ENCODE measurements at regions not wholly inside any gene's neighbourhood (a gene's known extent, or its start where the extent isn't known, plus 50 kb on each side); places are given as distances from the start of the nearest gene placed in this dataset.
A peak's percentile ranks its signal among the peaks of the same experiment; 100 is the strongest.

DNA sequence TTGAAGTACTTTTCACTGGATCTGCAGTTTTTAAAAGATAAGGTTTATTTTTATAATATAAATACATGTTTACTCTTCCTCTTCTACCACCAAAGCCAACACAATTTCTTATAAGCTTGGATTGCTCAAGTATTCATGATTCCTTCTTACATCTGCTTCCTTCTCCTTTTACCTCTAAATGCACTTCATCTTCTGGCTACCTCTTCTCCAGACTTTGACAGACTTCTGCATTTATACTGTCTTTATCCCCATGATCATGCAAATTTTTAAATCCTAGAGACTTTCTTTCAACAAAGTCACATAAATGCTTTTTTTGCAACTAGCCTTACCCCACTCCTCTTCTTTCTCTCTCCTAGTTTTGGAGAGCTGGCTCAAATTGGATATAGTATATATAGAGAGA is 142.9 kb downstream of the TFAP2B start:
- intact Hi-C loops (cut with DNase I), result no loop called here
- TF ChIP-seq, protein P1, sequence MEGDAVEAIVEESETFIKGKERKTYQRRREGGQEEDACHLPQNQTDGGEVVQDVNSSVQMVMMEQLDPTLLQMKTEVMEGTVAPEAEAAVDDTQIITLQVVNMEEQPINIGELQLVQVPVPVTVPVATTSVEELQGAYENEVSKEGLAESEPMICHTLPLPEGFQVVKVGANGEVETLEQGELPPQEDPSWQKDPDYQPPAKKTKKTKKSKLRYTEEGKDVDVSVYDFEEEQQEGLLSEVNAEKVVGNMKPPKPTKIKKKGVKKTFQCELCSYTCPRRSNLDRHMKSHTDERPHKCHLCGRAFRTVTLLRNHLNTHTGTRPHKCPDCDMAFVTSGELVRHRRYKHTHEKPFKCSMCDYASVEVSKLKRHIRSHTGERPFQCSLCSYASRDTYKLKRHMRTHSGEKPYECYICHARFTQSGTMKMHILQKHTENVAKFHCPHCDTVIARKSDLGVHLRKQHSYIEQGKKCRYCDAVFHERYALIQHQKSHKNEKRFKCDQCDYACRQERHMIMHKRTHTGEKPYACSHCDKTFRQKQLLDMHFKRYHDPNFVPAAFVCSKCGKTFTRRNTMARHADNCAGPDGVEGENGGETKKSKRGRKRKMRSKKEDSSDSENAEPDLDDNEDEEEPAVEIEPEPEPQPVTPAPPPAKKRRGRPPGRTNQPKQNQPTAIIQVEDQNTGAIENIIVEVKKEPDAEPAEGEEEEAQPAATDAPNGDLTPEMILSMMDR (IDR thresholded peaks at IDR 0.05), result no peak
- no peaks in the 10 kb centered on the region for H3K27me3 ChIP-seq
- no peaks in the 10 kb centered on the region for H3K36me3 ChIP-seq
- H3K4me1 ChIP-seq, result no peaks in the 10 kb centered on the region
- no peak for DNase-seq
- no peak for ATAC-seq
- no peak overlapping the region for H3K4me3 ChIP-seq
- H3K27ac ChIP-seq, result peak overlapping the region in 1 of 2 donors; percentile 76
- no peaks in the 10 kb centered on the region for H3K9me3 ChIP-seq

DNA sequence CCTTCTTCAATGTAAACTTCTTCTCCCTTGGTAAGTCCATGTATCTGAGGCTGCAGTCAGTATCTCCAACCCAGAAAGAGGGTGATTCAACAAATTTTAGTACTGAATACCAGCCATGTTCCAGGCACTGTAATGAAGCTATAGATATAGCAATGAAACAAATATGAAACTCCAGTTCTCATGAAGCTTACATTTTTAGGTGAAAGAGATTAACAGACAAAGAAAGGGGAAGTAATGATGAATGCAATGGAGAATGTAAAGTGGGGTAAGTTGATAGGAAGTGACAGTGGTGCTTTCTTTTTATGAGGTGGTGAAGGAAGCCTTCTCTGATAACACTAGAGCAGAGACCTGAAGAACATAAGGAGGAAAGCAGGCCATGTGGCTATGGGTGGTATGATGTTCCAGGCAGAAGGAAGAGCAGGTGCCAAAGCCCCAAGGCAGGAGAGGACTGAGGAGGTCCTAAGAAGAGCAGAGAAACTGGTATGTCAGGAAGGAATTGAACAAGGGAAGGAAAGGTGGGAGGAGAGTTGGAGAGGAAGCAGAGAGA is 143.6 kb downstream of the TFAP2B start:
- no peaks in the 10 kb centered on the region for H3K4me1 ChIP-seq
- no peaks in the 10 kb centered on the region for H3K9me3 ChIP-seq
- ATAC-seq (no peak), DNase-seq (no peak)
- no peak overlapping the region for H3K4me3 ChIP-seq
- H3K36me3 ChIP-seq, result no peaks in the 10 kb centered on the region
- intact Hi-C loops (cut with DNase I), result no loop called here
- no peaks in the 10 kb centered on the region for H3K27me3 ChIP-seq
- TF ChIP-seq, protein P1 (IDR thresholded peaks at IDR 0.05), result no peak
- H3K27ac ChIP-seq, result peak overlapping the region in 1 of 2 donors; percentile 76

DNA sequence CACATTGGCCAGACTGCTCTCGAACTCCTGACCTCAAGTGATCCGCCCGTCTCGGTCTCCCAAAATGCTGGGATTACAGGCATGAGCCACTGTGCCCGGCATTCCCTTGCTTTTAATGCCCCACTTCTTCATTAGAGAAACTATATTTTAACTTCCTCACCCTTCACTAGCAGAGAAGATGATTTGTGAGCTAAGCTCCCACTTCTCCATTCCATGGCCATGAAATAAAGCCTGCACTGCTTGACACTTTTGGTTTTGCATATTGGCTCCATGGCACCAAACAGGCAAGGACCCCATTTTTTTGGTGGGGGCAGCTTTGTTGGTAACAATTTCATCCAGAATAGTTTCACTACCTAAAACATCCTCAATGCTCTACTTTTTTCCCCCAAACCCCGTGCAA is 145.3 kb downstream of the TFAP2B start:
- Histone ChIP-seq H3K9me3 (no peaks in the 10 kb centered on the region), H3K36me3 (no peaks in the 10 kb centered on the region), H3K27ac (no peak overlapping the region), H3K4me1 (no peaks in the 10 kb centered on the region), H3K4me3 (no peak overlapping the region), H3K27me3 (no peaks in the 10 kb centered on the region)
- no peak for DNase-seq
- intact Hi-C loops (cut with DNase I), result no loop called here
- TF ChIP-seq, protein P1 (IDR thresholded peaks at IDR 0.05), result no peak
- ATAC-seq, result no peak

DNA sequence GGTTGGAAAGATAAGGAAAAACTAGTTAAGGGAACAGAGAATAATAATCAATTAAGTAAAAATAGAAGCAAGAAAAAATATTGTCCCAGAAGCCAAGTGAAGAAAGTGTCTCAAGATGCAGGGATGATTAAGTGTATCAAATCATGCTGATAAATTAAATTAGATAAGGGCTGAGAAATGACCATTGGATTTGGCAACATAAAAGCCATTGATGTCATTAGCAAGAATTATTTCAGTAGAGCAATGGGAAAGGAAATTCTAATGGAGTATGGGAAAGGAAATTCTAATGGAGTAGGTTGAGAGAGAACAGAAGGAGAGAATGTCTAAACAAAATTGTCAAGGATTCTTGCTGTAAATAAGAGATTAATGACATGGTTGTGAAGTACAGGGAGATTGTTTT is 146.8 kb downstream of the TFAP2B start:
- TF ChIP-seq, protein P1 (IDR thresholded peaks at IDR 0.05), result no peak
- no peaks in the 10 kb centered on the region for H3K27me3 ChIP-seq

DNA sequence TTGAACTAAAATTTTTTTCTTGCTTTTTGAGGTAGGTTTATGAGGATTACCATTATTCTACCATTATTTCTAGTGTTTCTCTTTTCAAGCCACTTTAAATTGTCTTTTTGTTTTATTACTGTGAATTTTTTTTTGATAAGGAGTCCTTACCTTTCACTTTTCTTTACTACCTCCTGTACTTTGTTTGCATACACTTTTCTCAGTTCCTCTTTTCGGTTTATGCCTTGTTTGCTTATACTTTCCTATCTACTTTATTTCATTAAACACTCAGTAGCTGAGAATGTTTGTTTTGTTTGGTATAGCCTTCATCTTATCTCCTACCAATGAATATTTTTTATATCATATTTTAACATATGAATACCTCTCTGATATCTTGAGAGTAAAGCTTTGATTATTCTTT is 147.9 kb downstream of the TFAP2B start:
- DNase-seq, result no peak
- no peaks in the 10 kb centered on the region for H3K36me3 ChIP-seq
- no peak overlapping the region for H3K4me3 ChIP-seq
- intact Hi-C loops (cut with DNase I), result no loop called here
- H3K27ac ChIP-seq, result no peak overlapping the region
- H3K9me3 ChIP-seq, result no peaks in the 10 kb centered on the region
- no peak for ATAC-seq
- H3K4me1 ChIP-seq, result no peaks in the 10 kb centered on the region
- H3K27me3 ChIP-seq, result no peaks in the 10 kb centered on the region
- TF ChIP-seq, protein P1 (IDR thresholded peaks at IDR 0.05), result no peak

More for the DNA sequence above, 146.8 kb downstream of the TFAP2B start:
- no peak for DNase-seq
- Histone ChIP-seq H3K4me1 (no peaks in the 10 kb centered on the region), H3K36me3 (no peaks in the 10 kb centered on the region), H3K9me3 (no peaks in the 10 kb centered on the region), H3K27ac (no peak overlapping the region), H3K4me3 (no peak overlapping the region)
- no peak for ATAC-seq
- intact Hi-C loops (cut with DNase I), result no loop called here

Data from left lung (tissue), 4 donors.